ENCODE measurements at regions not wholly inside any gene's neighbourhood (a gene's known extent, or its start where the extent isn't known, plus 50 kb on each side); places are given as distances from the start of the nearest gene placed in this dataset.

- TF ChIP-seq, protein P1, sequence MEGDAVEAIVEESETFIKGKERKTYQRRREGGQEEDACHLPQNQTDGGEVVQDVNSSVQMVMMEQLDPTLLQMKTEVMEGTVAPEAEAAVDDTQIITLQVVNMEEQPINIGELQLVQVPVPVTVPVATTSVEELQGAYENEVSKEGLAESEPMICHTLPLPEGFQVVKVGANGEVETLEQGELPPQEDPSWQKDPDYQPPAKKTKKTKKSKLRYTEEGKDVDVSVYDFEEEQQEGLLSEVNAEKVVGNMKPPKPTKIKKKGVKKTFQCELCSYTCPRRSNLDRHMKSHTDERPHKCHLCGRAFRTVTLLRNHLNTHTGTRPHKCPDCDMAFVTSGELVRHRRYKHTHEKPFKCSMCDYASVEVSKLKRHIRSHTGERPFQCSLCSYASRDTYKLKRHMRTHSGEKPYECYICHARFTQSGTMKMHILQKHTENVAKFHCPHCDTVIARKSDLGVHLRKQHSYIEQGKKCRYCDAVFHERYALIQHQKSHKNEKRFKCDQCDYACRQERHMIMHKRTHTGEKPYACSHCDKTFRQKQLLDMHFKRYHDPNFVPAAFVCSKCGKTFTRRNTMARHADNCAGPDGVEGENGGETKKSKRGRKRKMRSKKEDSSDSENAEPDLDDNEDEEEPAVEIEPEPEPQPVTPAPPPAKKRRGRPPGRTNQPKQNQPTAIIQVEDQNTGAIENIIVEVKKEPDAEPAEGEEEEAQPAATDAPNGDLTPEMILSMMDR (conservative IDR thresholded peaks at IDR 0.05; ENCODE audit: low read depth in 2 of 2) = no peak
- TF ChIP-seq REST (IDR thresholded peaks at IDR 0.05; ENCODE audit: unreplicated experiment) (no peak), POLR2AphosphoS5 (IDR thresholded peaks at IDR 0.05; ENCODE audit: low read depth) (no peak), ZNF114 (CRISPR knock-in tag; IDR thresholded peaks at IDR 0.05) (no peak), EZH2 (IDR thresholded peaks at IDR 0.05; ENCODE audit: low read depth, unreplicated experiment) (no peak), CREB1 (CRISPR knock-in tag; IDR thresholded peaks at IDR 0.05; ENCODE audit: low read depth) (no peak), EZH2phosphoT487 (IDR thresholded peaks at IDR 0.05; ENCODE audit: unreplicated experiment) (no peak), STAT1 (IDR thresholded peaks at IDR 0.05; ENCODE audit: unreplicated experiment) (no peak)
Observed at GRCh38 chr6:81655696-81656095, 96.8 kb downstream of the TENT5A start.

Data from GM23338 (cell line).